ENCODE measurements at regions not wholly inside any gene's neighbourhood (a gene's known extent, or its start where the extent isn't known, plus 50 kb on each side); places are given as distances from the start of the nearest gene placed in this dataset.

GRCh38 chr10:33434933-33435332, 100.5 kb upstream of the NRP1 start:
- no peaks in the 10 kb centered on the region for H3K36me3 ChIP-seq
- H3K27me3 ChIP-seq: no peaks in the 10 kb centered on the region
- intact Hi-C loops (cut with DNase I): no loop called here
- WGBS, 2 donors: 68 to 80% methylated on average over 4 of the region's 4 CpGs
- H3K27ac ChIP-seq: no peak overlapping the region
- no peaks in the 10 kb centered on the region for H3K9me3 ChIP-seq
- H3K4me1 ChIP-seq: no peaks in the 10 kb centered on the region
- no peak overlapping the region for H3K4me3 ChIP-seq
- DNase-seq: no peak
- no peak for TF ChIP-seq POLR2A (IDR thresholded peaks at IDR 0.05)
- no peak for TF ChIP-seq CTCF (IDR thresholded peaks at IDR 0.05)

- 60 to 68% methylated on average over 4 of the region's 4 CpGs for WGBS, 2 donors
- Histone ChIP-seq H3K27ac (no peak overlapping the region), H3K36me3 (no peaks in the 10 kb centered on the region)
Measured at GRCh38 chr10:33428682-33429081, 94.2 kb upstream of the NRP1 start.

DNA sequence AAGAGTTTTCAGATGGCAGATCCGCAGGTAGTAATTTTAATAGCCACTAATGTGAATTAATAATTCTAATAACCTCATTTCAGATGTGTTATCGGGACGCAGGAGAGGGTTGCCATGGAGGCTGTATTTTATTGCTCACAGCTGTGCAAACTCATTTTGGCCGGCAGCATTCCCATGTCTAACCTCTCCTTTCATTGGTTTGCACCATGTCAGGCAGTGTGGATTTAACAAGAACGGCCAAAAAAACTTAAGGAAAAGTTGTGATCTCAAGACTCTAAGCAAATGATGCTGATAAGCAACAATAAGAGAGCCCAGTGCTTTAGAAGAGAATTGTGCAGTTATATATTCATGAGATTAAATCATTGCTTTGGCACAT, 88.7 kb upstream of the NRP1 start:
- intact Hi-C loops (cut with DNase I): no loop called here
- no peaks in the 10 kb centered on the region for H3K9me3 ChIP-seq
- TF ChIP-seq CTCF (IDR thresholded peaks at IDR 0.05): no peak
- TF ChIP-seq POLR2A (IDR thresholded peaks at IDR 0.05): no peak
- peaks cover 0 to 16% (median 4%) of the 10 kb centered on the region in 3 donors for H3K4me1 ChIP-seq
- H3K36me3 ChIP-seq: no peaks in the 10 kb centered on the region
- no peak overlapping the region for H3K27ac ChIP-seq
- no peaks in the 10 kb centered on the region for H3K27me3 ChIP-seq
- 78 to 79% methylated on average over 5 of the region's 5 CpGs for WGBS, 2 donors
- no peak overlapping the region for H3K4me3 ChIP-seq
- no peak for DNase-seq

More at GRCh38 chr10:33428682-33429081, 94.2 kb upstream of the NRP1 start:
- DNase-seq: no peak
- Histone ChIP-seq H3K9me3 (no peaks in the 10 kb centered on the region), H3K4me1 (no peaks in the 10 kb centered on the region), H3K4me3 (no peak overlapping the region), H3K27me3 (no peaks in the 10 kb centered on the region)
- TF ChIP-seq CTCF (IDR thresholded peaks at IDR 0.05) (no peak), POLR2A (IDR thresholded peaks at IDR 0.05) (no peak)
- intact Hi-C loops (cut with DNase I): no loop called here

DNA sequence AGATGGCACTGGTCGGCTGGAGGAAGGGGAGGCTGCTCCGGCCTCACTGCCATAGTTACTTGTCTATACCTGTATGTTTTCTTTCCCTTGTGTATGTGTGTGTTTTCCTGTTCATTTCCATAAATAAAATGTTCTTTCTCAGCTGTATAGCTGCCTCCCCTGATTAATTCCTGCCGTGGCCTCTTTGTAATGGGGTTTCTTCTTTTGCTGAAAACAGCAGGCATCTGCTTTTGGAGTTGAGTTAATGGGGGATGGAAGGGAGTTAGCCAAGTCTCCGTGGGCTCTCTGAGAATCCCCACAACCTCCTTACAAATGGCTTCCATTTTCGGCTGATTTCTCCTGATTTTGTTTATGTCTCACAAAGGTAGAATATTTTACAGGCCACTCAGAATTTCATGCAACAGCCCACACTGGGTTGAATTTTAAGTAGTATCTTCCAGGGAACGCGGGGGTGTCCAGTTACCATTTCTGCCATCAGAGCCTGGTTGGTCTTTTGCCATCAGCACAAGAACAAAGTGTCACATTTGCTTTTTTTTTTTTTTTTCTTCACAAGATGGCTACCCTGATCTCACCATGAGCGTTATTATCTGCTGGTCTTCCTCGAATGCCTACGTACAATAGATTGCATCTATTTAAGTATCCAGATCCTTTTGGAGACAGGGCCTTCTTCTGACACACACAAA, 88.1 kb upstream of the NRP1 start:
- WGBS, 2 donors: 81 to 84% methylated on average over 10 of the region's 10 CpGs
- H3K4me3 ChIP-seq: no peak overlapping the region
- DNase-seq: no peak
- H3K27me3 ChIP-seq: no peaks in the 10 kb centered on the region
- no peaks in the 10 kb centered on the region for H3K9me3 ChIP-seq
- H3K36me3 ChIP-seq: no peaks in the 10 kb centered on the region
- intact Hi-C loops (cut with DNase I): no loop called here
- H3K4me1 ChIP-seq: peaks cover 0 to 16% (median 4%) of the 10 kb centered on the region in 3 donors
- TF ChIP-seq CTCF (IDR thresholded peaks at IDR 0.05): no peak
- no peak for TF ChIP-seq POLR2A (IDR thresholded peaks at IDR 0.05)
- no peak overlapping the region for H3K27ac ChIP-seq

DNA sequence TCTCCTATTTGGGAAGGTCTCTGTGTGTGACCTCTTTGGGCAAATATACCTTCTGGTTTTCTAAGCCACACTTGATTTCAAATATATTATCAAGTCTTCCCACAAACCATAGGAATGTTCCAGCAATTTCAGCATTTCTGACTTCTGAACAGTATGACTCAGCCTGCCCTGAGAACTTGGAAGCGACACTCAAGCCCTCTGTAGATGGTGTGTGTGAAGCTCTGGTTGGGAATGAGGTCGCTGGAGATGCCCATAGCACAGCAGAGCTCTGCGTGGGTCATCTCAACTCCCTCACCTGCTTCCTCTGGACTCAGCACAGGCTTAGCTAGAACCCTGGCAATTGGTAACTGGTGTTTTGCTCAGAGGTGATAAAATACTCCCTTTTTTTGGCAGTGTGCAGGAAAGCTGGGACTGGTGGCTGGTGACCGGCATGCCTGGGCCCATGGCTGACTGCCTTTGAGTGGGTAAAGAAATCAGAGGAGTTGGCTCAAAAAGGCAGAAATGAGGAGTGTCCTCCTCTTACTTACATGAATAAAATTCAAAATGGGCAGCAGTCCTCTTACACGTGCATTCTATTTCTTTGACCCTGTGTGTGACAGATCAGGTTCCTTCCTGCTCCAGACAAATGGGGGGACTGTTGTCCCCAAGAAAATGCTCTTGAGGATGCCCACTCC, 87.5 kb upstream of the NRP1 start:
- Histone ChIP-seq H3K27me3 (no peaks in the 10 kb centered on the region), H3K27ac (no peak overlapping the region), H3K4me3 (no peak overlapping the region), H3K9me3 (no peaks in the 10 kb centered on the region), H3K4me1 (peaks cover 0 to 16% (median 4%) of the 10 kb centered on the region in 3 donors), H3K36me3 (no peaks in the 10 kb centered on the region)
- 36 to 47% methylated on average over 4 to 5 of the region's 5 CpGs for WGBS, 2 donors
- TF ChIP-seq CTCF (IDR thresholded peaks at IDR 0.05): no peak
- TF ChIP-seq POLR2A (IDR thresholded peaks at IDR 0.05): no peak
- DNase-seq: no peak
- intact Hi-C loops (cut with DNase I): no loop called here
